Activated T-helper 1 cell treated with anti-CD3 and anti-CD28 coated beads, Interleukin-12 subunit alpha, Interleukin-12 subunit beta, Interleukin-2, Interleukin-4 antibody, amounts not matched to agents 30 ng/mL and 10 ng/mL and 1 ng/mL, durations not matched to agents 14 hours and 24 hours and 36 hours (primary cell): ENCODE measurements at regions not wholly inside any gene's neighbourhood (a gene's known extent, or its start where the extent isn't known, plus 50 kb on each side); places are given as distances from the start of the nearest gene placed in this dataset.

ENCODE experiments used
- DNase-seq: peaks from one replicate; pipeline ENCODE4 v3.0.0; 2021; ENCODE audit warnings: low spot score
- H3K27ac Mint-ChIP-seq: one replicate; pipeline ENCODE4 v1.8.0; 2021; ENCODE audit warnings: mild to moderate bottlenecking, mixed read lengths
- H3K27me3 Mint-ChIP-seq: one replicate; pipeline ENCODE4 v1.8.0; 2022; ENCODE audit warnings: mild to moderate bottlenecking, moderate library complexity, mixed read lengths; ENCODE audit not compliant: insufficient read depth
- H3K36me3 Mint-ChIP-seq: one replicate; pipeline ENCODE4 v1.8.0; 2021; ENCODE audit warnings: low read depth, mixed read lengths
- H3K4me1 Mint-ChIP-seq: one replicate; pipeline ENCODE4 v1.8.0; 2021; ENCODE audit warnings: low read depth, mixed read lengths
- H3K4me3 Mint-ChIP-seq: one replicate; pipeline ENCODE4 v1.8.0; 2021; ENCODE audit warnings: mild to moderate bottlenecking, moderate library complexity, mixed read lengths
- H3K9me3 Mint-ChIP-seq: one replicate; pipeline ENCODE4 v1.8.0; 2021; ENCODE audit warnings: mixed read lengths
- intact Hi-C: fragments of 100-400 bp; cut with micrococcal nuclease; formaldehyde crosslinking; loops from one replicate; pipeline ENCODE4 v1.15.1; 2024

DNA sequence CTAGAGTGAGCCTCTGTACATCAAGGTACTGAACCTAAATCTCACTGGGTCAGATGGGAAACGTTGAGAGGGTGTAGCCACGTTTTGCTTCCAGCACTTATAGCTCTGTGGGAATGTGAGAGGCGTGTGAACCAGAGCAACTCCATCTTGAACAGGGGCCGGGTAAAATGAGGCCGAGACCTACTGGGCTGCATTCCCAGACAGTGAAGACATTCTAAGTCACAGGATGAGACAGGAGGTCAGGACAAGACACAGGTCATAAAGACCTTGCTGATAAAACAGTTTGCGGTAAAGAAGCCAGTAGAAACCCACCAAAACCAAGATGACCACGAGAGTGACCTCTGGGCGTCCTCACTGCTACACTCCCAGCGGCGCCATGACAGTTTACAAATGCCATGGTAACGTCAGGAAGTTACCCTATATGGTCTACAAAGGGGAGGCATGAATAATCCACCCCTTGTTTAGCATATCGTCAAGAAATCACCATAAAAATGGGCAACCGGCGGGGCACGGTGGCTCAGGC lies 63.4 kb upstream of the NCOR2 start:
- Mint-ChIP-seq H3K27ac (no peak overlapping the region), H3K9me3 (peaks cover under 1% of the 10 kb centered on the region), H3K27me3 (peaks cover 3% of the 10 kb centered on the region), H3K36me3 (no peaks in the 10 kb centered on the region), H3K4me1 (peaks cover 2% of the 10 kb centered on the region), H3K4me3 (no peak overlapping the region)
- intact Hi-C loops, result no loop called here
- DNase-seq, result no peak

DNA sequence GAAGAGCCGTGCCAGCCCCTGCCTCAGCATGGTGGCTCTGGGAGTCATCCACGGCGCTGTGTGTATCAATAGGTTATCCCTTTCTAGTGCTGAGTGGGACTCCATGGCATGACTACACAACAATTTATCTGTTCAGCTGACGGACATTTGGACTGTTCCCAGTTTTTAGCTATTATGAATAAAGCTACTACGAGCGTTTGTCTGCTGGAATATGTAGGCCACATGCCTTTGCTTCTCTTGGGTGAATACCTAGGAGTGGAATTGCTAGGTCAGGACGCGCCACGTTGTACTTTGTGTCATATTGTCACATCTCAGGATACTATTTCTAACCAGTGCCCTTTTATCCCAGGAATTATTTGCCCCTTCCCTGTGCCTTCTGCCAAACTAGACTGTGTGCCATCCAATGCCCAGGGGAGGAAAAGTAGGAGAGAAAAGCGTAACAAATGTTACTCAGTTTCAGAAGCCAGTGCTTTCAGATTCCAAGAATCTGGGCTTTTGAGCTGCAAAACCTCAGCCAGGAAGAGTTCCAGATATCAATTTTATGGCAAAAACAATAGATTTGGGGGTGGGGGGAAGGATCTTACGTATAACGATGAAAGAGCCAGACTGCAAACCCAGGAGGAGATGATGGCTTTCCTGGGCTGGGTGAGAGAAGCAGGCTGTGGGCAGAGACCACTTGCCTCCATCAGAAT lies 62.5 kb upstream of the NCOR2 start:
- no peaks in the 10 kb centered on the region for H3K9me3 Mint-ChIP-seq
- no peak overlapping the region for H3K4me3 Mint-ChIP-seq
- no peaks in the 10 kb centered on the region for H3K4me1 Mint-ChIP-seq
- intact Hi-C loops, result no loop called here
- no peaks in the 10 kb centered on the region for H3K36me3 Mint-ChIP-seq
- no peak overlapping the region for H3K27ac Mint-ChIP-seq
- H3K27me3 Mint-ChIP-seq, result peaks cover 3% of the 10 kb centered on the region
- no peak for DNase-seq

DNA sequence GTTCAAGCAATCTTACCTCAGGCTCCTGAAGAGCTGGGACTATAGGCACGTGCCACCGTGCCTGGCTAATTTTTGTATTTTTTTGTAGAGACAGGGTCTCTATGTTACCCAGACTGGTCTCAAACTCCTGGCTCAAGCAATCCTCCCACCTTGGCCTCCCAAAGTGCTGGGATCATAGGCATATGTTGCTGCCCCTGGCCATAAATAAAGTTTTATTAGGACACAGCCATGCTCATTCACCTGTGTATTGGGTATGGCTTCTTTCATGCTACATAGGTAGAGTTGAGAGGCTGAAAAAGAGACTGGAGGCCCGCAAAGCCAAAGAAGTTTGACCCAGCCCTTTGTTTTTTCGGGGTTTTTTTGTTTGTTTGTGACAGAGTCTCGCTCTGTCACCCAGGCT lies 61.7 kb upstream of the NCOR2 start:
- DNase-seq, result no peak
- H3K36me3 Mint-ChIP-seq, result no peaks in the 10 kb centered on the region
- H3K4me1 Mint-ChIP-seq, result no peaks in the 10 kb centered on the region
- no peaks in the 10 kb centered on the region for H3K9me3 Mint-ChIP-seq
- no peak overlapping the region for H3K27ac Mint-ChIP-seq
- H3K4me3 Mint-ChIP-seq, result no peak overlapping the region
- intact Hi-C loops, result no loop called here
- H3K27me3 Mint-ChIP-seq, result peaks cover 3% of the 10 kb centered on the region

DNA sequence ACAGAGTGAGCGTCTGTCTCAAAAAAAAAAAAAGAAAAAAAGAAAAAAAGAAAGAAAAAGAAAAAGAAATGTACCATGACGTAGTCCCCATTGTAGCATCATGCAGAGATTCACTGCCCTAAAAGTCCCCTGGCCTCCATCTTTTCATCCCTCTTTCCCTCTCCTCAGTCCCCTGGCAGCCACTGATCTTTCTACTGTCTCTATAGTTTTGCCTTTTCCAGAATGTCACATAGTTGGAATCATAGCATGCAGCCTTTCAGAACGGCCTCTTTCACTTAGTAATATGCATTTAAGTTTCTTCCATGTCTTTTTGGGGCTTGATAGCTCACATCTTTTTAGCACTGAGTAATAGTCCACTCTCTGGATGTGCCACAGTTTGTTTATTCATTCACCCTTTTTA lies 60.5 kb upstream of the NCOR2 start:
- Mint-ChIP-seq H3K27ac (no peak overlapping the region), H3K27me3 (peaks cover 3% of the 10 kb centered on the region), H3K9me3 (no peaks in the 10 kb centered on the region), H3K4me1 (no peaks in the 10 kb centered on the region), H3K36me3 (no peaks in the 10 kb centered on the region), H3K4me3 (no peak overlapping the region)
- intact Hi-C loops, result no loop called here
- DNase-seq, result no peak

DNA sequence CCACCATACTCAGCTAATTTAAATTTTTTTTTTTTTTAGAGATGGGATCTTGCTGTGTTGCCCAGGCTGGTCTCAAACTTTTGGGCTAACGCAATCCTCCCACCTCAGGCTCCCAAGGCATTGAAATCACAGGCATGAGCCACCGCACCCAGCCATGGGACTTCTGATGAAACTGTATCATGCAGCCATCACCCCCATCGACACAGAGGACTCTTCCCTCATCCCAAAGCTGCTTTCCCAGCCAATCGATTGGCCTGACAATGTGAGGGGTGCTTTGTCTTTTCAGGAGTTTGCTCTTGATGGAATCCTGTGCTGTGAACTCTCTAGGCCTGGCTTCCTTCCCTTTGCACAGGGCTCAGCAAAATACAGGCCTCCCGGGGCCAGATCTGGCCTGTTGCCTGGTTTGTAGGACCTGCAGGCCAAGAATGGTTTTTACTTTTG lies 59.6 kb upstream of the NCOR2 start:
- Mint-ChIP-seq H3K27ac (no peak overlapping the region), H3K36me3 (no peaks in the 10 kb centered on the region), H3K4me1 (no peaks in the 10 kb centered on the region)

DNA sequence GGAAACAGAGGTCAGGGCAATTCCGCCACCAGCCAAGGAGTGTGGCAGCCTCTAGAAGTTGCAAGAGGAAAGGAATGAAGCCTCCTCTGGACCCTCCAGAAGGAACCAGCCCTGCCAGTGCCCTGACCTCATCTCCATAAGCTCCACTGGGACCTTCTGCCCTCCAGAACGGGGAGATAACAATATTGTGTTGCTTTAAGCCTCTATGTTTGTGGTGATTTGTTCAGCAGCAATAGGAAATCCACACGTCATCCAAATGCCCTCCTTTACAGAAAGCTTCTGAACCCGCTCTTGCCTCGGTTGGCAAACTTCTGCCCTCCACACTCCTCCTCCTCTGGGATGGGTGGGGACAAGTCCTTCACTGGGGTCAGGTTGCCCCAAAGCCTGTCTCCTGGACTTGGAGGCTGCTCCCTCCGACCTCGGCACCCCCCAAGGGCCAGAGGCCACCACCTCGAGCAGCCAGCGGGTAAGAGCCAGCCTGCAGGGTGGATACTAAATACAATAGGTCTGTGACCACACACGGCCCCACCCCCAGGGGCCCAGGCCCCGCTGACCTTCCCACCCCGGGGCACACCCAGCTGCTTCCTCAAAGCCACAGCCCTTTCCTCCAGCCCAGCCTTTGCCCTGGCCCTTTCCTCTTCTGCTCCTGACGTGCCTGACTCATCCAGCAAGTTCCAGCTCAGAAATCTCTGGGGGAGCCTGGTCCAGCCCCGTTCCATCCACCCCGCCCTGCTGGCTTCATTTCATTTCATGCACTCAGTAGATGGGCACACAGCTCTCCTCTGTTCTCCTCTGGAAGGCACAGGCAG lies 58.7 kb upstream of the NCOR2 start:
- peaks cover 3% of the 10 kb centered on the region for H3K27me3 Mint-ChIP-seq
- no peaks in the 10 kb centered on the region for H3K9me3 Mint-ChIP-seq

More for the DNA sequence above, 59.6 kb upstream of the NCOR2 start:
- DNase-seq, result no peak
- H3K27me3 Mint-ChIP-seq, result peaks cover 3% of the 10 kb centered on the region
- H3K9me3 Mint-ChIP-seq, result no peaks in the 10 kb centered on the region
- intact Hi-C loops, result no loop called here
- no peak overlapping the region for H3K4me3 Mint-ChIP-seq

DNA sequence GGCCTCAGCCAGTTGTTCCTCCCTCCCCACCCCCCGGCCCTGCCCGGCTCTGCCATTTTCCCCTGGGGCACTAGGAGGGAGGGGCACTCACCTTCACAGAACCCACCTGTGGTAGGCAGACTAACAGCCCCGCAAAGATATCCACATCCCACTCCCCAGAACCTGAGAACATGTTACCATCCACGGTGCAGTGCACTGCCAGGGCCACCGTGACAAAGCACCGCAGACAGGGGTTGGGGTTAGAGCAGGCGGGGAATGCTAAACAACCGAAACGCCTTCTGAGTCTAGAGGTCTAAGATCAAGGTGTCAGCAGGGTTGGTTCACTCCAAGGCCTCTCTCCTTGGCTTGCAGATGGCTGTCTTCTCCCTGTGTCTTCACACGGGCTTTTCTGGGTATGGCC lies 57.4 kb upstream of the NCOR2 start:
- intact Hi-C loops, result no loop called here
- H3K36me3 Mint-ChIP-seq, result no peaks in the 10 kb centered on the region
- H3K4me1 Mint-ChIP-seq, result no peaks in the 10 kb centered on the region
- no peak overlapping the region for H3K4me3 Mint-ChIP-seq
- peaks cover under 1% of the 10 kb centered on the region for H3K27me3 Mint-ChIP-seq
- H3K27ac Mint-ChIP-seq, result no peak overlapping the region
- DNase-seq, result no peak
- no peaks in the 10 kb centered on the region for H3K9me3 Mint-ChIP-seq

More for the DNA sequence above, 58.7 kb upstream of the NCOR2 start:
- intact Hi-C loops, result no loop called here
- DNase-seq, result no peak
- Mint-ChIP-seq H3K4me3 (no peak overlapping the region), H3K27ac (no peak overlapping the region), H3K4me1 (no peaks in the 10 kb centered on the region), H3K36me3 (no peaks in the 10 kb centered on the region)

DNA sequence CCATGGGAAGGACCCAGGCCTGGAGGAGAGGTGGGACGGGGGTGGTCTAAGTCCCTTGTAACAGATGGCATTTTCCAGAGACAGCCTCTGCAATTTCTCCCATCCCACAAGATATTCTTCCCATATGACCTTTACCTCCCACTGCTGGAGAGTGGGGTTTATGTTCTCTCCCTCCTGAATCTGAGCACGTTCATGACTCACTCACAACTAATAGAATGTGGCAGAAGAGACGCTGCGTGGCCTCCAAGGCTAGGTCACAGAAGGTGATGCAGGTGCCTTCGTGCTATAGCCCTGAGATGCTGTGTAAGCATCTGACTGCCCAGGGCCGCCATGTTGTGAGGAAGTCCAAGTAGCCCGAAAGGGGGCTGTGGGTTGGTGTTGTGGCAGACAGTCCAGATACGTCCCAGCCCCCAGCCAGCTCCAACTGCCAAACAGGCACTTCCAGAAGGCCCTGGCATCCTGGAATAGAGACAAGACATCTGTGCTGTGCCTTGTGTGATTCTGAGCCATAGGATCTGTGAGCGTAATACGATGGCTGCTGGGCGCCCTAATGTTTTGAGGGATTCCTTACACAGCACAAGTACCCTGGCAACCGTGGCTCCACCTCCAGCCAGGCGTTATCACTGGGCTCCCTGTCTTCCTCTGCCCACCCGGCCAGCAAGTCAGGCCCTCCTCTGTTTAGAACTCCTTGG lies 56.1 kb upstream of the NCOR2 start:
- intact Hi-C loops, result no loop called here
- no peaks in the 10 kb centered on the region for H3K27me3 Mint-ChIP-seq
- H3K27ac Mint-ChIP-seq, result no peak overlapping the region

DNA sequence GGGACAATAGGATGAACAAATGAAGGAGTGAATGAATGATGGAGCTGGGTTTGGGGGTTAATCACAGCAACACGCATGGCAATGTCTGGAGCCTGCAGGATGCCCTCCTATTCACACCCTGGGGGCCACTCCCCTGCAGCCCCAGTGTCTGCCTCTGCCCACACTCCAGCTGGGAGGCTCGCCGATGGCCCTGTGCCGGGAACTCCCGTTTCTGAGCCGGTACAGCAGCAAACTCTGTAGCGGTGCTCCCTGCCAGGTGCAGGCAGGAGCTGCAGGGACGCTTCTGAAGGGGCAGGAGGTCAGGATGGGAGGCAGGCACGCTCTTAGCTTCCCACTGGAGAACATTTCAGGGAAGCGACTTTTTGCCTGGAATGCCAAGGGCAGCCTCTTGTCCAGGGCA lies 55.4 kb upstream of the NCOR2 start:
- DNase-seq, result no peak
- no peaks in the 10 kb centered on the region for H3K4me1 Mint-ChIP-seq
- H3K4me3 Mint-ChIP-seq, result no peak overlapping the region
- intact Hi-C loops, result no loop called here
- no peaks in the 10 kb centered on the region for H3K9me3 Mint-ChIP-seq
- no peaks in the 10 kb centered on the region for H3K36me3 Mint-ChIP-seq
- no peaks in the 10 kb centered on the region for H3K27me3 Mint-ChIP-seq
- H3K27ac Mint-ChIP-seq, result no peak overlapping the region

More for the DNA sequence above, 56.1 kb upstream of the NCOR2 start:
- Mint-ChIP-seq H3K9me3 (no peaks in the 10 kb centered on the region), H3K4me3 (no peak overlapping the region), H3K4me1 (no peaks in the 10 kb centered on the region), H3K36me3 (no peaks in the 10 kb centered on the region)
- DNase-seq, result no peak

DNA sequence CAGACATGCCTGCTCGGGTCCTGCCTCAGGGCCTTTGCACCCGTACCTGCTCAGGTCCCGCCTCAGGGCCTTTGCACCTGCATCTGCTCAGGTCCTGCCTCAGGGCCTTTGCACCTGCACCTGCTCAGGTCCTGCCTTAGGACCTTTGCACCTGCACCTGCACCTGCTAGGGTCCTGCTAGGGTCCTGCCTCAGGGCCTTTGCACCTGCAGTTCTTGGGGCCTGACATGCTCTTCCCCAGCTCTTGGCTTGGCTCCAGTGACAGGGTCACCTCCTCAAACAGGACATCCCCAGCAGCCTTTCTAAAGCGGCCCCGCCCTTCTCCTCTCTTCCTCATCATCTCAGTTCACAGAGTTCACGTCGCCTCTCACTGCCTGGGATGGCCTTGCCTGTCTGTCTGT lies 54.9 kb upstream of the NCOR2 start:
- H3K4me1 Mint-ChIP-seq, result no peaks in the 10 kb centered on the region
- H3K4me3 Mint-ChIP-seq, result no peak overlapping the region
- intact Hi-C loops, result no loop called here
- no peaks in the 10 kb centered on the region for H3K36me3 Mint-ChIP-seq
- no peaks in the 10 kb centered on the region for H3K9me3 Mint-ChIP-seq
- H3K27me3 Mint-ChIP-seq, result no peaks in the 10 kb centered on the region
- DNase-seq, result no peak
- no peak overlapping the region for H3K27ac Mint-ChIP-seq

DNA sequence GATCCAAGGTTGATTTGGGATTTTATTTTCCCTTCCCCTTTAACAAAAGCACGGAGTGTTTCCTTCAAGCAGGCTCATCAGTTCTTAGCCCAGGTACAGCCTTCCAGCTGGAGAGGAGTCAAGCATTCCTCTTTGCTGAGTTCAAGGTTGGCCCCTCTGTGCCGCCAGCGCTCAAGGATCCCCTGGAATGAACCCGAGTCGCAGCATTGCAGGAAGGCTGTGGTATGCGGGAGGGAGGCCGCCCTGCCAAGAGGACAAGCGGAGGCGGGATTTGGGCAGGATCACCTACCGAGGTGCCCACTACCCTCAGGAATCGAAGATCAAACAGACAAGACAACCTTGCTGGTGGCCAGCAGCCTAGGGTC lies 53.9 kb upstream of the NCOR2 start:
- H3K36me3 Mint-ChIP-seq, result no peaks in the 10 kb centered on the region
- no peaks in the 10 kb centered on the region for H3K27me3 Mint-ChIP-seq
- H3K27ac Mint-ChIP-seq, result no peak overlapping the region
- intact Hi-C loops, result no loop called here
- H3K9me3 Mint-ChIP-seq, result no peaks in the 10 kb centered on the region
- DNase-seq, result no peak
- H3K4me3 Mint-ChIP-seq, result no peak overlapping the region
- H3K4me1 Mint-ChIP-seq, result no peaks in the 10 kb centered on the region

DNA sequence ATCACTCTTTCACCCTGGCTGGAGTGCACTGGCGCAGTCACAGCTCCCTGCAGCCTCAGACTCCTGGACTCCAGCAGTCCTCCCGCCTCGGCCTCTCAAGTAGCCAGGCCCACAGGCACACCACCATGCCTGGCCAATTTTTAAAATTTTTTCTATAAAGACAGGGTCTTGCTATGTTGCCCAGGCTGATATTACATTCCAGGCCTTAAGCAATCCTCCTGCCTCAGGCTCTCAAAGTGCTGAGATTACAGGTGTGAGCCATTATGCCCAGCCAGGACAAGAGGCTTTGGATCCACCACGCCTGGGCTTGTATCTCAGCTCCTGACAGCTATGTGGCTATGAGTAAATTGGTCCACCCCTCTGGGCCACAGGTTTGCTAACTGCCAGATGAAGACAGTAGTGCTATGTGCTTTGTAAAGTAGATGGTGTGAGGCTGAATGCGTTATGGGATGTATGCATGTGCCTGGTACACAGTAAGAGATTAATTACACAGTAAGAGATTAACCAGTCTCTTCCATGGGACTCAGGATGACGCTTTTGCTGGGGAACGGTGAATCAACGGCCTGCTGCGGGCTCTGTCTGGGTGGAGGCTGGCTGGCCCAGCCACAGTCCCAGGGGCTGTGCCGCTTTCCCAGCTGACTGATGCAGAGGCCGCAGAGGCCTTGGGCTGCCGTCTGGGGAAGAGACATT lies 53.3 kb upstream of the NCOR2 start:
- no peak overlapping the region for H3K4me3 Mint-ChIP-seq

More for the DNA sequence above, 53.3 kb upstream of the NCOR2 start:
- Mint-ChIP-seq H3K9me3 (no peaks in the 10 kb centered on the region), H3K27ac (no peak overlapping the region), H3K36me3 (no peaks in the 10 kb centered on the region), H3K27me3 (no peaks in the 10 kb centered on the region), H3K4me1 (no peaks in the 10 kb centered on the region)
- intact Hi-C loops, result no loop called here
- no peak for DNase-seq
